ENCODE measurements at regions not wholly inside any gene's neighbourhood (a gene's known extent, or its start where the extent isn't known, plus 50 kb on each side); places are given as distances from the start of the nearest gene placed in this dataset.
"Not testable (repeated sequence)": the region's sequence is repeated elsewhere in the genome, so short reads cannot be mapped to it uniquely, and the experiment has no call there.

GRCh38 chr4:148540622-148541326, 98.6 kb upstream of the NR3C2 start:
- no peak for DNase-seq (ENCODE audit: low spot score)

DNA sequence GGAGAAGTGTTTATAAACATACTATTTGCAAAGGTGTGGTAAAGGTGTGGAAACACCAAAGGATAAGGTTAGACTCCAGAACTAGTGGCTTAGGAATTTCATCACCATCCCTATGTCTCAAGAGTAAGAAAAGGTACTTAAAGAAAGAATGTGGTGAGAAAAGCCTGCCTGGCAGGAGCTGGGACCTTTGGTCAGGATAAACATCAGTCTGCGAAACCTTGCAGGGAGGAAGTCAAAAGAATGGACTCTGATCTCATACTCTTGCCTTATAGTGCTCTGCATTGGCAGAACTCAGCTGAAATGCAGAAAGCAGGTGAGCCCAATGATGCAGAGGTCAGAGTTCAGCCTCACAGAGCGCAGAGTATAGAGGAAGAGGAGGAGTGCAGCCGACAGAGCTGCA, 97.2 kb upstream of the NR3C2 start:
- no peak for DNase-seq (ENCODE audit: low spot score)

GRCh38 chr4:148533851-148534250, 91.6 kb upstream of the NR3C2 start:
- DNase-seq (ENCODE audit: low spot score) = not testable (repeated sequence)

- no peak for DNase-seq (ENCODE audit: low spot score)
Measured at GRCh38 chr4:148530114-148530513, 87.9 kb upstream of the NR3C2 start.

DNA sequence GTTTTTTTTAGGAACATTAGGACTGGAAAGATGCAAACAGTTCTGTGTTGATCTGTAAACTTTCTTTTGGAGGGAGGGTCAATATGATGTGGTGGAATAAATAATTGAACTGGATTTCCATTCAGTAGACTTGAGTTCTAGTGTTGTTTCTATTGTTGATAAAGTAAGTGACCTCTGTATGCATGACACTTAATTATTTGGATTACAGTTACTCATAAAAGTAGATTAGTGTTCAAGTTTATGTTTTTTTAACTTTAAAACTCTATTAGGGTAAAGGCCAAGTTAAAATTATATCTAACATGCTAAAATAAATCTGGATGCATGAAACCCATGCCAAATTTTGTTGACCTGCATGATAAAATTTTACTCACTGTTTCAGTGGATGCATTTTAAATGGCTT, 85.4 kb upstream of the NR3C2 start:
- DNase-seq (ENCODE audit: low spot score) = no peak

DNA sequence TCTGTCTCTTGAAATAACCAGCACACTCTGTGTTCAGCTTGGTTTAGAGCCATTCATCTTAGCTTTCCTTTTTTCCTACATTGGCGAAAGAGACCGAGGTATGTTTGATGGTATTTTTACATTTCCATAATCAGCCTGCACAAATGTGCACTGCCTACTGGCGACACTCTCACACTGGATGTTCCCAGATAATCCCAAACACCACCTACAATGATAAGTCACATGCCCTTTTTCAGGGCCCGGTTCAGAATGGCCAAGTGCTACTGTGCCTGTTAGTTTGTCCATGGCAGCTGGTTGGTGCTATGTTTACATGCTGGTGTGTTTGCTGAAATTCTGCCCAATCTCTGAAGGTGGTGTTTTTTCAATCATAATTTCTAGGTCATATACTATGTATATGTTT, 80.8 kb upstream of the NR3C2 start:
- DNase-seq (ENCODE audit: low spot score) = no peak

DNA sequence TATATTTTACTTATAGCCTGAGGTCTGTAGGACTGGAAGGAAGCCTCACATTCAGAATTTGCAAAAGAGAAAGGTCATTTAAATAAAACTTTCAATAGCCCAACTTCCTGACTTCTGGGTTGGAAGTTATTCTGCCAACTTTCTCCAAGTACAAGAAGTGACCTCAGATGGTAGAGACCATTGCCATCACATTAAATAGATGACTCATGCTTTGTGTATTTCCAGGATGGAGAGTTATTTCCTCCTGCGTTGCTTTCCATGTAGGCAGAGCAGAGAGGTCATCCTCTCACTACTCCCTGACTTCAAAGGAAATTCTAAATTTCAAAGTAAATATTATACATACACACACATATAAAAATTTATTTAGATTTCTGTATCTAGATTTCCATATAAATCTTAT, 73.0 kb upstream of the NR3C2 start:
- no peak for DNase-seq (ENCODE audit: low spot score)

DNA sequence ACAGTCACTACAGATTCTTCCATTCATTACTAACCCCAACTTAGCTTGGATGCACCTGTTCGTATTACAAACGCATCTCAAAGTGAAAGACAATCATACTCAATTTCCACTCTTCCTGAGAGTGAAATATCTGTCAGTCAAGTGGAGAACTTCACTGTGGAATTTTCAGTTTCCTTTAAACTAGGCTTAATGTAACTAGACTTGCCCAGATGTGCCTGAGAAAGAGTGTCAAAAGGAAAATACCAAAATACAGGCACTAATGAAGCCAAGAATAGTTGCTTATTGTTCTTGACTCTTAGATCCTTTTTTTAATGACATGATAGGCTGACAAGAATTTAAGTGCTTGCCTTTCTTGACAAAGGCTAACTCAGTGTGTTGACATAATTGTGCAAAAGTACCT, 72.4 kb upstream of the NR3C2 start:
- no peak for DNase-seq (ENCODE audit: low spot score)

DNA sequence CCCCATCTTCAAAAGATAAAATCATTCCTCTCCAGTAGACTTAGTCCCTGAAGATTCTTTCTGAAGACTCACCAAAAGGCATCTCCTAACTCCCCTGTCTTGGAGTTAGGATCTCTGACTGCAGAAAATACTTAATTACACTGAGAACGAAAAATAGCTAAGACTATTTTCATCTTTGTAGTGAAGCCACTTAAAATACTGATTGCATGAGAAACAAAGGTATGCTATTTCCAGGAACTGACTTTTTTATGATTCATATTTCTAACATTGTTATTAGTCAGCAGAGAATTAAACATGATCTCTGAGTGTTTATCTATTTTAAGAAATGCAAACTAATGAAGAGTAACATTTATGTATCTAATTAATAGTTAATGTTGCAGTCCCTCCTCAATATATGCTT, 71.8 kb upstream of the NR3C2 start:
- DNase-seq (ENCODE audit: low spot score) = no peak

GRCh38 chr4:148510211-148510610, 68.0 kb upstream of the NR3C2 start:
- DNase-seq (ENCODE audit: low spot score) = no peak

- DNase-seq (ENCODE audit: low spot score) = no peak
Measured at GRCh38 chr4:148503681-148504080, 61.5 kb upstream of the NR3C2 start.

GRCh38 chr4:148497258-148497657, 55.0 kb upstream of the NR3C2 start:
- no peak for DNase-seq (ENCODE audit: low spot score)

- DNase-seq (ENCODE audit: low spot score) = no peak
Measured at GRCh38 chr4:148495463-148495862, 53.2 kb upstream of the NR3C2 start.

Data from activated CD4-positive, alpha-beta T cell treated with anti-CD3 and anti-CD28 coated beads, Interleukin-2, Interleukin-4, amounts not matched to agents 100 ng/mL and 50 ng/mL, durations not matched to agents 16 hours and 8 hours (primary cell).